GM18526 (cell line): ENCODE measurements at regions not wholly inside any gene's neighbourhood (a gene's known extent, or its start where the extent isn't known, plus 50 kb on each side); places are given as distances from the start of the nearest gene placed in this dataset.

ENCODE experiments used
- POLR2A ChIP-seq: IDR thresholded peaks from 3 replicates; pipeline ENCODE4 v1.6.1; 2011; ENCODE audit not compliant: insufficient read length; ENCODE audit errors: extremely low read depth

- TF ChIP-seq POLR2A, result peak; percentile 61
These were observed 60.1 kb upstream of the NBPF8 start for GRCh38 chr1:120354618-120355184.
